Endodermal cell (in vitro differentiated cells): ENCODE measurements at regions not wholly inside any gene's neighbourhood (a gene's known extent, or its start where the extent isn't known, plus 50 kb on each side); places are given as distances from the start of the nearest gene placed in this dataset.

ENCODE experiments used
- DNase-seq: peaks from one replicate; pipeline ENCODE4 v3.0.0-alpha.2; 2017
- H3K27ac ChIP-seq: 2 replicates; pipeline ENCODE4 v1.5.1; 2013; ENCODE audit warnings: mild to moderate bottlenecking, low read depth, low read length, moderate library complexity
- H3K27me3 ChIP-seq: 2 replicates; pipeline ENCODE4 v1.6.1; 2013; ENCODE audit warnings: mild to moderate bottlenecking, low read length, moderate library complexity; ENCODE audit not compliant: insufficient read depth, control insufficient read depth, poor library complexity, severe bottlenecking
- H3K36me3 ChIP-seq: 2 replicates; pipeline ENCODE4 v1.7.0; 2013; ENCODE audit warnings: mild to moderate bottlenecking, low read length, moderate library complexity; ENCODE audit not compliant: control insufficient read depth, insufficient read depth
- H3K4me1 ChIP-seq: one replicate; pipeline ENCODE4 v1.7.0; 2013; ENCODE audit warnings: low read length; ENCODE audit not compliant: control insufficient read depth, insufficient read depth
- H3K4me3 ChIP-seq: 2 replicates; pipeline ENCODE4 v1.5.1; 2013; ENCODE audit warnings: mild to moderate bottlenecking, low read length, moderate library complexity
- H3K9ac ChIP-seq: 2 replicates; pipeline ENCODE4 v1.6.1; 2013; ENCODE audit warnings: mild to moderate bottlenecking, low read length, moderate library complexity; ENCODE audit not compliant: poor library complexity, severe bottlenecking; ENCODE audit errors: extremely low read depth
- H3K9me3 ChIP-seq: 2 replicates; pipeline ENCODE4 v1.6.1; 2013; ENCODE audit warnings: mild to moderate bottlenecking, low read length, moderate library complexity; ENCODE audit not compliant: control insufficient read depth
- H3K27ac Mint-ChIP-seq: 2 replicates; pipeline ENCODE4 v1.8.0; 2020; ENCODE audit warnings: mixed read lengths
- H3K27me3 Mint-ChIP-seq: 2 replicates; pipeline ENCODE4 v1.8.0; 2021; ENCODE audit warnings: mild to moderate bottlenecking, mixed read lengths; ENCODE audit not compliant: insufficient read depth
- H3K36me3 Mint-ChIP-seq: 2 replicates; pipeline ENCODE4 v1.8.0; 2020; ENCODE audit warnings: low read depth, mixed read lengths
- H3K4me1 Mint-ChIP-seq: 2 replicates; pipeline ENCODE4 v1.8.0; 2020; ENCODE audit warnings: mixed read lengths
- H3K4me3 Mint-ChIP-seq: 2 replicates; pipeline ENCODE4 v1.8.0; 2020; ENCODE audit warnings: mild to moderate bottlenecking, moderate library complexity, mixed read lengths
- H3K9me3 Mint-ChIP-seq: 2 replicates; pipeline ENCODE4 v1.8.0; 2020; ENCODE audit warnings: mild to moderate bottlenecking, mixed read lengths
- CTCF ChIP-seq: fragments of 200-600 bp; sonication (generic); conservative IDR thresholded peaks from 2 replicates; pipeline ENCODE4 v1.5.0; 2021; ENCODE audit warnings: antibody characterized with exemption, mild to moderate bottlenecking
- WGBS, 2 experiments: methylation state at CpG; one replicate each; pipeline versions ENCODE4 v1.1.5 to v1.1.7; 2013; ENCODE audit warnings: missing lambda C conversion rate in 2 of 2, mixed read lengths in 1 of 2; ENCODE audit not compliant: insufficient coverage in 1 of 2, insufficient read length in 1 of 2; 5-methylcytosine and 5-hydroxymethylcytosine counted together

- H3K4me3 ChIP-seq, result no peak overlapping the region
- no peaks in the 10 kb centered on the region for H3K4me1 ChIP-seq
- H3K27ac Mint-ChIP-seq, result no peak overlapping the region
- TF ChIP-seq CTCF, result no peak
- peaks cover 6% of the 10 kb centered on the region for H3K4me1 Mint-ChIP-seq
- H3K4me3 Mint-ChIP-seq, result no peak overlapping the region
- peaks cover 30% of the 10 kb centered on the region for H3K9me3 Mint-ChIP-seq
- H3K27me3 ChIP-seq, result no peaks in the 10 kb centered on the region
- 72 to 80% methylated on average over 1 to 2 of the region's 2 CpGs for WGBS, 2 experiments
- no peak for DNase-seq
- no peaks in the 10 kb centered on the region for H3K36me3 Mint-ChIP-seq
- H3K27me3 Mint-ChIP-seq, result no peaks in the 10 kb centered on the region
- no peaks in the 10 kb centered on the region for H3K36me3 ChIP-seq
- H3K9me3 ChIP-seq, result peaks cover 23% of the 10 kb centered on the region
- no peak overlapping the region for H3K27ac ChIP-seq
- H3K9ac ChIP-seq, result no peak overlapping the region
These were observed 378.7 kb upstream of the ADGRB3 start for GRCh38 chr6:68256391-68256790.

DNA sequence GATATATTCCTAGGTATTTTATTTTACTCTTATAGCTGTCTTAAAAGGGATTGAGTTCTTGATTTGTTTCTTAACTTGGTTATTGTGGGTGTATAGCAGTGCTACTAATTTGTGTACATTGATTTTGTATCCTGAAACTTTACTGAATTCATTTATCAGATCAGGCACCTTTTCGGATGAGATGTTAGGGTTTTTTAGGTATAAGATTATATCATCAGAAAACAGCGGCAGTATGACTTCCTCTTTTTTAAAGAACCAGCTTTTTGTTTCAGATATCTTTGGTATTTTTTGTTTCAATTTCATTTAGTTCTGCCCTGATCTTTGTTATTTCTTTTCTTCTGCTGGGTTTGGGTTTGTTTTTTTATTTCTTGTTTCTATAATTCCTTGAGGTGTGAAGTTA lies 382.4 kb upstream of the ADGRB3 start:
- H3K9me3 Mint-ChIP-seq, result peaks cover 12% of the 10 kb centered on the region
- peaks cover 6% of the 10 kb centered on the region for H3K4me1 Mint-ChIP-seq
- Histone ChIP-seq H3K27me3 (no peaks in the 10 kb centered on the region), H3K27ac (no peak overlapping the region), H3K9me3 (peaks cover 12% of the 10 kb centered on the region), H3K4me3 (no peak overlapping the region), H3K4me1 (no peaks in the 10 kb centered on the region), H3K9ac (no peak overlapping the region), H3K36me3 (no peaks in the 10 kb centered on the region)
- no peak overlapping the region for H3K4me3 Mint-ChIP-seq
- no peak for TF ChIP-seq CTCF
- no peaks in the 10 kb centered on the region for H3K27me3 Mint-ChIP-seq
- no peaks in the 10 kb centered on the region for H3K36me3 Mint-ChIP-seq
- no peak for DNase-seq
- no peak overlapping the region for H3K27ac Mint-ChIP-seq
- 94 to 100% methylated on average over 2 of the region's 2 CpGs for WGBS, 2 experiments

DNA sequence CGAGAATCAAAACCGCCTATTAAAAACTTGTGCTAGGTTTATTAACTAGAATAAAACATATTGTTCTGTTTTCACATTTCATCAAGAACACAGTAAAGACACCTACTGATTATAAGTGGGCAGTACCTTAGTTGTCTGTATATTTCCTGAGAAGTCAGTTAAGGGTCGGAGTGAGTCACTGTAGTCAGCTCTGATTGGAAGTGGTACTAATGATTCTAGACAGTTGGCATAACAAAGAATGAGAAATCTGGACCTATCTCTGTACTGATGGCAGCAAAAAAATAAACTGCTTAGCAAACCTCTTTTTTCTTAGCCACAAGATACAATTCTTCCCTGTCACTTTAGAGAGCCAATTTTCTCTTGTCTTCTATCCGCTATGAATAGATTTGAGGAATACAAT lies 387.3 kb upstream of the ADGRB3 start:
- H3K36me3 Mint-ChIP-seq, result no peaks in the 10 kb centered on the region
- Histone ChIP-seq H3K4me3 (no peak overlapping the region), H3K27me3 (no peaks in the 10 kb centered on the region), H3K9me3 (no peaks in the 10 kb centered on the region), H3K36me3 (no peaks in the 10 kb centered on the region), H3K27ac (no peak overlapping the region), H3K4me1 (no peaks in the 10 kb centered on the region), H3K9ac (no peak overlapping the region)
- H3K9me3 Mint-ChIP-seq, result peaks cover 5% of the 10 kb centered on the region
- DNase-seq, result no peak
- no peaks in the 10 kb centered on the region for H3K4me1 Mint-ChIP-seq
- no peak overlapping the region for H3K4me3 Mint-ChIP-seq
- TF ChIP-seq CTCF, result no peak
- WGBS, 2 experiments, result 100% methylated on average over 2 of the region's 4 CpGs; no CpG with 5 or more reads in 1 of the 2 experiments
- H3K27ac Mint-ChIP-seq, result no peak overlapping the region
- H3K27me3 Mint-ChIP-seq, result no peaks in the 10 kb centered on the region
